ENCODE measurements at regions not wholly inside any gene's neighbourhood (a gene's known extent, or its start where the extent isn't known, plus 50 kb on each side); places are given as distances from the start of the nearest gene placed in this dataset.

- no peak for TF ChIP-seq GATA2 (IDR thresholded peaks at IDR 0.05; ENCODE audit: low read depth, low read length)
- TF ChIP-seq GATA3 (IDR thresholded peaks at IDR 0.05; ENCODE audit: low read depth, low read length), result no peak
Observed at GRCh38 chr3:132199451-132199850, 117.8 kb upstream of the ACP3 start.
